ENCODE measurements at regions not wholly inside any gene's neighbourhood (a gene's known extent, or its start where the extent isn't known, plus 50 kb on each side); places are given as distances from the start of the nearest gene placed in this dataset.

DNA sequence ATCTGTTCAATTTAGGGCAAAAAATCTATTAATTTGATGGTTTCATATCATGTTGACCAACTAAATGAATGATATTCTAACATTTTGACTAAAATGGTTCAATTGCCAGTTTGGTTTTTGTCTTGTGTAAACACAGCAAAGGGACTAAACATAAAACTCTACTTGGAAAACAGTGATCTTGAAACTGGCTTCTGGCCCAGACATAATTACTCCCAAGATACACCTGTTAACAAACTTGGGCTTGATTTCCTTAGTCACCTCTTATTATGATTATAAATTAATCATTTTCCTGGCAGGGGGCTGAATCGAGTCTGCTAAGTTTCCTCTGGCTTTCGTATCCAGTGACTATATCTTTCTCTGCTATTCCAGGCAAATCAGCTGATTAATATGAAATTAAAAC lies 78.0 kb upstream of the OXGR1 start:
- TF ChIP-seq, protein P1, sequence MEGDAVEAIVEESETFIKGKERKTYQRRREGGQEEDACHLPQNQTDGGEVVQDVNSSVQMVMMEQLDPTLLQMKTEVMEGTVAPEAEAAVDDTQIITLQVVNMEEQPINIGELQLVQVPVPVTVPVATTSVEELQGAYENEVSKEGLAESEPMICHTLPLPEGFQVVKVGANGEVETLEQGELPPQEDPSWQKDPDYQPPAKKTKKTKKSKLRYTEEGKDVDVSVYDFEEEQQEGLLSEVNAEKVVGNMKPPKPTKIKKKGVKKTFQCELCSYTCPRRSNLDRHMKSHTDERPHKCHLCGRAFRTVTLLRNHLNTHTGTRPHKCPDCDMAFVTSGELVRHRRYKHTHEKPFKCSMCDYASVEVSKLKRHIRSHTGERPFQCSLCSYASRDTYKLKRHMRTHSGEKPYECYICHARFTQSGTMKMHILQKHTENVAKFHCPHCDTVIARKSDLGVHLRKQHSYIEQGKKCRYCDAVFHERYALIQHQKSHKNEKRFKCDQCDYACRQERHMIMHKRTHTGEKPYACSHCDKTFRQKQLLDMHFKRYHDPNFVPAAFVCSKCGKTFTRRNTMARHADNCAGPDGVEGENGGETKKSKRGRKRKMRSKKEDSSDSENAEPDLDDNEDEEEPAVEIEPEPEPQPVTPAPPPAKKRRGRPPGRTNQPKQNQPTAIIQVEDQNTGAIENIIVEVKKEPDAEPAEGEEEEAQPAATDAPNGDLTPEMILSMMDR (IDR thresholded peaks at IDR 0.05) = no peak
- TF ChIP-seq EZH2 (IDR thresholded peaks at IDR 0.05; ENCODE audit: borderline replicate concordance, insufficient read depth, low read depth, low read length, poor library complexity, severe bottlenecking) = no peak

Data from B cell (primary cell).